Endothelial cell of umbilical vein (primary cell): ENCODE measurements at regions not wholly inside any gene's neighbourhood (a gene's known extent, or its start where the extent isn't known, plus 50 kb on each side); places are given as distances from the start of the nearest gene placed in this dataset.

Experiments
- BruUV-seq: library from RNA; stranded (reverse); fragments of 400-500 nt; replicated peaks from 2 replicates; lab custom pipeline; 2021; lab: Mats Ljungman, UMichigan
- CTCF ChIA-PET: fragments of 300-600, 350-600 bp; sonication (Branson Sonifier 250); formaldehyde crosslinking; loops from one replicate; lab custom pipeline; 2021; ENCODE audit warnings: antibody characterized with exemption, inconsistent platforms; lab: Charles Lee
- POLR2A ChIA-PET: fragments of 300-600, 350-600 bp; sonication (Branson Sonifier 250); formaldehyde crosslinking; loops from one replicate; lab custom pipeline; 2021; ENCODE audit warnings: antibody characterized with exemption, inconsistent platforms; lab: Charles Lee
- DNase-seq: peaks from one replicate; pipeline ENCODE4 v3.0.0-alpha.2; 2011; ENCODE audit warnings: low read depth, low spot score
- FAIRE-seq: peaks from 2 replicates; lab custom pipeline; 2011; peaks lifted over from hg19 to GRCh38; lab: Jason Lieb, UNC
- H2AFZ ChIP-seq: 2 replicates; pipeline ENCODE4 v1.6.0; 2012; ENCODE audit warnings: low read depth, low read length, control low read depth, inconsistent platforms
- H3K27ac ChIP-seq: 2 replicates; pipeline ENCODE4 v1.5.1; 2011; ENCODE audit warnings: low read depth, mild to moderate bottlenecking, control low read depth, low read length, moderate library complexity; ENCODE audit not compliant: insufficient read depth
- H3K27me3 ChIP-seq, 2 experiments: 2 replicates each; pipeline versions ENCODE4 v1.6.0 to v1.6.1; 2011; ENCODE audit warnings: low read length in 2 of 2, mixed read lengths in 1 of 2; ENCODE audit not compliant: control insufficient read depth in 2 of 2, insufficient read depth in 2 of 2
- H3K36me3 ChIP-seq, 2 experiments: 2 replicates in 1 of 2; 3 replicates in 1 of 2; pipeline ENCODE4 v1.5.1; 2011; ENCODE audit warnings: low read length in 2 of 2, mild to moderate bottlenecking in 1 of 2, moderate library complexity in 1 of 2; ENCODE audit not compliant: control insufficient read depth in 2 of 2, insufficient read depth in 2 of 2; ENCODE audit errors: extremely low read depth in 1 of 2
- H3K4me1 ChIP-seq: 3 replicates; pipeline ENCODE4 v1.5.1; 2011; ENCODE audit warnings: mild to moderate bottlenecking, low read length; ENCODE audit not compliant: control insufficient read depth, insufficient read depth; ENCODE audit errors: extremely low read depth
- H3K4me2 ChIP-seq: 2 replicates; pipeline ENCODE4 v1.6.1; 2011; ENCODE audit warnings: low read length, control low read depth, mixed read lengths; ENCODE audit not compliant: insufficient read depth
- H3K4me3 ChIP-seq, 3 experiments: fragments of 200-600 bp in 1 of 3; sonication (generic), shearing (Covaris generic) in 1 of 3; replicated peaks in 1 of 3; 2 replicates each; pipeline ENCODE4 v1.5.1; 2011 to 2016; ENCODE audit warnings: control low read depth in 3 of 3, low read length in 3 of 3, mild to moderate bottlenecking in 2 of 3, inconsistent platforms in 1 of 3, low read depth in 1 of 3, moderate library complexity in 1 of 3; ENCODE audit not compliant: insufficient read depth in 1 of 3
- H3K79me2 ChIP-seq: 2 replicates; pipeline ENCODE4 v1.6.0; 2012; ENCODE audit warnings: low read length, inconsistent platforms; ENCODE audit not compliant: control insufficient read depth, insufficient read depth
- H3K9ac ChIP-seq: replicated peaks from 2 replicates; pipeline ENCODE3; 2011; ENCODE audit warnings: low read length, control low read depth; ENCODE audit not compliant: insufficient read depth; ENCODE audit errors: extremely low read depth
- H3K9me1 ChIP-seq: replicated peaks from 3 replicates; pipeline ENCODE4 v1.6.0; 2011; ENCODE audit warnings: mild to moderate bottlenecking, low read length; ENCODE audit not compliant: control insufficient read depth, insufficient read depth; ENCODE audit errors: extremely low read depth
- H3K9me3 ChIP-seq: replicated peaks from 2 replicates; pipeline ENCODE4 v1.5.1; 2012; ENCODE audit warnings: low read length, inconsistent platforms; ENCODE audit not compliant: control insufficient read depth, insufficient read depth
- H4K20me1 ChIP-seq: replicated peaks from 2 replicates; pipeline ENCODE3; 2011; ENCODE audit warnings: mild to moderate bottlenecking, low read length; ENCODE audit not compliant: control insufficient read depth, insufficient read depth; ENCODE audit errors: extremely low read depth
- CTCF ChIP-seq, 2 donors: IDR thresholded peaks; 1 replicate in 1 of 2; 2 replicates in 1 of 2; pipeline ENCODE4 v1.5.1; 2011; ENCODE audit warnings: low read length in 2 of 2, mild to moderate bottlenecking in 2 of 2, moderate library complexity in 2 of 2, control low read depth in 1 of 2, inconsistent platforms in 1 of 2, low read depth in 1 of 2; ENCODE audit not compliant: insufficient read depth in 1 of 2; ENCODE audit errors: extremely low read depth in 1 of 2
- EZH2 ChIP-seq: IDR thresholded peaks from 2 replicates; pipeline ENCODE4 v1.6.1; 2012; ENCODE audit warnings: borderline replicate concordance, low read depth, mild to moderate bottlenecking, moderate library complexity, low read length, inconsistent platforms; ENCODE audit not compliant: severe bottlenecking
- FOS ChIP-seq: IDR thresholded peaks from 2 replicates; pipeline ENCODE4 v1.6.1; 2011; ENCODE audit warnings: mild to moderate bottlenecking, low read length, moderate library complexity, borderline replicate concordance; ENCODE audit not compliant: insufficient read depth
- GATA2 ChIP-seq: IDR thresholded peaks from 2 replicates; pipeline ENCODE4 v1.7.0; 2011; ENCODE audit warnings: low read depth, mild to moderate bottlenecking, moderate library complexity, mixed read lengths, low read length; ENCODE audit not compliant: insufficient read length, insufficient read depth
- JUN ChIP-seq: IDR thresholded peaks from 2 replicates; pipeline ENCODE4 v1.6.1; 2011; ENCODE audit warnings: borderline replicate concordance, low read depth; ENCODE audit not compliant: insufficient read length, insufficient read depth
- MAX ChIP-seq: IDR thresholded peaks from 2 replicates; pipeline ENCODE4 v1.6.1; 2011; ENCODE audit not compliant: insufficient read depth, insufficient read length
- MYC ChIP-seq: IDR thresholded peaks from one replicate; pipeline ENCODE4 v1.6.1; 2011; ENCODE audit warnings: mild to moderate bottlenecking, low read depth, low read length
- POLR2A ChIP-seq: IDR thresholded peaks from 2 replicates; pipeline ENCODE4 v1.6.1; 2012; ENCODE audit warnings: low read depth, mild to moderate bottlenecking, control low read depth, low read length
- POLR2AphosphoS5 ChIP-seq: IDR thresholded peaks from 2 replicates; pipeline ENCODE4 v1.6.1; 2012; ENCODE audit warnings: low read depth, mild to moderate bottlenecking, control low read depth, low read length, moderate library complexity; ENCODE audit not compliant: insufficient read depth
- dilution Hi-C: fragments of 300-500 bp; cut with MboI; formaldehyde crosslinking; loops from one replicate; pipeline ENCODE4 v1.15.0; 2019; ENCODE audit warnings: low sequenced_read_pairs; ENCODE audit not compliant: extremely low pct_ligation_motif_present
- intact Hi-C: fragments of 100-400 bp; cut with micrococcal nuclease; formaldehyde crosslinking; loops from one replicate; pipeline ENCODE4 v1.10.0; 2022

GRCh38 chr20:19024296-19025035, 188.0 kb upstream of the SLC24A3 start:
- POLR2A ChIA-PET, result no interaction called here
- no peak overlapping the region for H3K4me3 ChIP-seq
- FAIRE-seq, result no peak
- BruUV-seq, result no TSS peak
- H3K9me3 ChIP-seq, result peaks cover 7% of the 10 kb centered on the region
- TF ChIP-seq EZH2, result no peak
- H3K27me3 ChIP-seq, result no peaks in the 10 kb centered on the region
- H3K27ac ChIP-seq, result no peak overlapping the region
- no peak overlapping the region for H3K4me2 ChIP-seq
- no peaks in the 10 kb centered on the region for H3K4me1 ChIP-seq
- H3K9ac ChIP-seq, result no peak overlapping the region
- no peaks in the 10 kb centered on the region for H3K36me3 ChIP-seq
- intact Hi-C loops, result no loop called here
- H4K20me1 ChIP-seq, result no peaks in the 10 kb centered on the region
- CTCF ChIA-PET, result no interaction called here
- dilution Hi-C loops, result no loop called here
- DNase-seq, result no peak
- H2AFZ ChIP-seq, result no peak overlapping the region
- H3K79me2 ChIP-seq, result no peaks in the 10 kb centered on the region
- no peaks in the 10 kb centered on the region for H3K9me1 ChIP-seq

GRCh38 chr20:19025430-19026120, 186.9 kb upstream of the SLC24A3 start:
- DNase-seq, result no peak
- Histone ChIP-seq H3K4me3 (no peak overlapping the region), H4K20me1 (no peaks in the 10 kb centered on the region), H3K9ac (no peak overlapping the region), H2AFZ (no peak overlapping the region), H3K79me2 (no peaks in the 10 kb centered on the region), H3K4me2 (no peak overlapping the region), H3K4me1 (no peaks in the 10 kb centered on the region), H3K9me3 (peaks cover 7% of the 10 kb centered on the region), H3K27me3 (no peaks in the 10 kb centered on the region), H3K9me1 (no peaks in the 10 kb centered on the region), H3K27ac (no peak overlapping the region), H3K36me3 (no peaks in the 10 kb centered on the region)
- POLR2A ChIA-PET, result no interaction called here
- FAIRE-seq, result no peak
- no peak for TF ChIP-seq POLR2AphosphoS5
- no peak for TF ChIP-seq MAX
- TF ChIP-seq FOS, result no peak
- no peak for TF ChIP-seq MYC
- no peak for TF ChIP-seq JUN
- TF ChIP-seq CTCF (IDR thresholded peaks at IDR 0.05; ENCODE audit: extremely low read depth in 1 of 2, insufficient read depth in 1 of 2, low read depth in 1 of 2, low read length in 2 of 2), result no peak
- TF ChIP-seq EZH2, result no peak
- TF ChIP-seq POLR2A, result no peak
- TF ChIP-seq GATA2, result no peak
- CTCF ChIA-PET, result no interaction called here
- intact Hi-C loops (no loop called here), dilution Hi-C loops (no loop called here)
- BruUV-seq, result no TSS peak
